Neural progenitor cell (in vitro differentiated cells): ENCODE measurements at regions not wholly inside any gene's neighbourhood (a gene's known extent, or its start where the extent isn't known, plus 50 kb on each side); places are given as distances from the start of the nearest gene placed in this dataset.

Source experiments
- DNase-seq: peaks from one replicate; pipeline ENCODE4 v3.0.0-alpha.2; 2016; ENCODE audit warnings: low spot score
- H2AFZ ChIP-seq: fragments of 200-600 bp; sonication (generic); replicated peaks from 2 replicates; pipeline ENCODE4 v1.6.1; 2016; ENCODE audit warnings: antibody characterized with exemption
- H3F3A ChIP-seq: fragments of 200-600 bp; sonication (generic); 2 replicates; pipeline ENCODE4 v1.6.1; 2016; ENCODE audit warnings: antibody characterized with exemption, low read depth
- H3K27ac ChIP-seq: fragments of 200-600 bp; sonication (generic); 2 replicates; pipeline ENCODE4 v1.5.1; 2016; ENCODE audit warnings: mild to moderate bottlenecking
- H3K27me3 ChIP-seq: fragments of 200-600 bp; sonication (generic); 2 replicates; pipeline ENCODE4 v1.6.1; 2016; ENCODE audit warnings: mild to moderate bottlenecking, moderate library complexity
- H3K36me3 ChIP-seq: fragments of 200-600 bp; sonication (generic); 2 replicates; pipeline ENCODE4 v1.5.1; 2016
- H3K4me1 ChIP-seq: fragments of 200-600 bp; sonication (generic); 2 replicates; pipeline ENCODE4 v1.6.1; 2016; ENCODE audit warnings: mixed run types
- H3K4me2 ChIP-seq: fragments of 200-600 bp; sonication (generic); 2 replicates; pipeline ENCODE4 v1.6.1; 2016
- H3K4me3 ChIP-seq: fragments of 200-600 bp; sonication (generic); 2 replicates; pipeline ENCODE4 v1.5.1; 2016
- H3K79me2 ChIP-seq: fragments of 200-600 bp; sonication (generic); 2 replicates; pipeline ENCODE4 v1.6.1; 2016; ENCODE audit warnings: low read depth
- H3K9ac ChIP-seq: fragments of 200-600 bp; sonication (generic); 2 replicates; pipeline ENCODE4 v1.6.1; 2016
- H3K9me3 ChIP-seq: fragments of 200-600 bp; sonication (generic); 2 replicates; pipeline ENCODE4 v1.5.1; 2016; ENCODE audit warnings: low read depth
- H4K20me1 ChIP-seq: fragments of 200-600 bp; sonication (generic); 2 replicates; pipeline ENCODE4 v1.6.1; 2016; ENCODE audit warnings: low read depth
- H3K27ac Mint-ChIP-seq: 3 replicates; pipeline ENCODE4 v1.8.0; 2021; ENCODE audit warnings: mixed read lengths
- H3K27me3 Mint-ChIP-seq: 2 replicates; pipeline ENCODE4 v1.8.0; 2022; ENCODE audit warnings: low read depth, mild to moderate bottlenecking, inconsistent platforms, moderate library complexity, mixed read lengths; ENCODE audit not compliant: insufficient read depth
- H3K36me3 Mint-ChIP-seq: 3 replicates; pipeline ENCODE4 v1.8.0; 2021; ENCODE audit warnings: mixed read lengths
- H3K4me1 Mint-ChIP-seq: 3 replicates; pipeline ENCODE4 v1.8.0; 2021; ENCODE audit warnings: mixed read lengths
- H3K4me3 Mint-ChIP-seq: 3 replicates; pipeline ENCODE4 v1.8.0; 2021; ENCODE audit warnings: mild to moderate bottlenecking, moderate library complexity, mixed read lengths
- H3K9me3 Mint-ChIP-seq: 3 replicates; pipeline ENCODE4 v1.8.0; 2020; ENCODE audit warnings: mixed read lengths
- EZH2 ChIP-seq: fragments of 200-600 bp; sonication (generic); IDR thresholded peaks from 2 replicates; pipeline ENCODE4 v1.6.1; 2017; ENCODE audit warnings: antibody characterized with exemption, mild to moderate bottlenecking, moderate library complexity
- EZH2phosphoT487 ChIP-seq: fragments of 200-600 bp; sonication (generic); IDR thresholded peaks from 2 replicates; pipeline ENCODE4 v1.6.1; 2017; ENCODE audit warnings: antibody characterized with exemption
- TF ChIP-seq, protein P1 (sequence below): fragments of 200-600 bp; sonication (generic); IDR thresholded peaks from 2 replicates; pipeline ENCODE4 v1.5.1; 2017; ENCODE audit warnings: antibody characterized with exemption, mild to moderate bottlenecking

DNA sequence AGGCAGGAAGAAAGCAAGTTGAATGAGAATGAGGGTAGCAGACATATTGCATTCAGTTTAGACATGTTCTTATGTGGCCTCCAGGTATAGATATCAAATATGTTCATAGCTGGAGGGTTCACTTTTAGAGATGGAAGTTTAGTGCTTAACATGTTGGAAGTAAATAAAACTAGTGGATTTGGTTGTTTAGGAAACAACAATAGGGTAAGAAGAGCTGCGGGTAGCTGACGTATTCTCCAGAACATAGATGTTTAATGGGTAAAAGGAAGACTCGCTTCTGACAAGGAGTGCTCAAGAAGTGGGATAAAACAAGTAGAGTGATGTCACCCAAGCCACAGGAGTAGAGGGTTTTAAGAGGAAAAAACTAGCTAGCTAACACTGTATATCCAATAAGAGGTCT lies 128.4 kb upstream of the COL21A1 start:
- TF ChIP-seq, protein P1, sequence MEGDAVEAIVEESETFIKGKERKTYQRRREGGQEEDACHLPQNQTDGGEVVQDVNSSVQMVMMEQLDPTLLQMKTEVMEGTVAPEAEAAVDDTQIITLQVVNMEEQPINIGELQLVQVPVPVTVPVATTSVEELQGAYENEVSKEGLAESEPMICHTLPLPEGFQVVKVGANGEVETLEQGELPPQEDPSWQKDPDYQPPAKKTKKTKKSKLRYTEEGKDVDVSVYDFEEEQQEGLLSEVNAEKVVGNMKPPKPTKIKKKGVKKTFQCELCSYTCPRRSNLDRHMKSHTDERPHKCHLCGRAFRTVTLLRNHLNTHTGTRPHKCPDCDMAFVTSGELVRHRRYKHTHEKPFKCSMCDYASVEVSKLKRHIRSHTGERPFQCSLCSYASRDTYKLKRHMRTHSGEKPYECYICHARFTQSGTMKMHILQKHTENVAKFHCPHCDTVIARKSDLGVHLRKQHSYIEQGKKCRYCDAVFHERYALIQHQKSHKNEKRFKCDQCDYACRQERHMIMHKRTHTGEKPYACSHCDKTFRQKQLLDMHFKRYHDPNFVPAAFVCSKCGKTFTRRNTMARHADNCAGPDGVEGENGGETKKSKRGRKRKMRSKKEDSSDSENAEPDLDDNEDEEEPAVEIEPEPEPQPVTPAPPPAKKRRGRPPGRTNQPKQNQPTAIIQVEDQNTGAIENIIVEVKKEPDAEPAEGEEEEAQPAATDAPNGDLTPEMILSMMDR, result no peak
- TF ChIP-seq EZH2, result no peak
- TF ChIP-seq EZH2phosphoT487, result no peak
- H3F3A ChIP-seq, result no peaks in the 10 kb centered on the region
- Mint-ChIP-seq H3K36me3 (no peaks in the 10 kb centered on the region), H3K27ac (no peak overlapping the region), H3K4me1 (no peaks in the 10 kb centered on the region), H3K4me3 (no peak overlapping the region), H3K9me3 (no peaks in the 10 kb centered on the region), H3K27me3 (no peaks in the 10 kb centered on the region)
- H4K20me1 ChIP-seq, result no peaks in the 10 kb centered on the region
- DNase-seq, result no peak
- no peak overlapping the region for H3K9ac ChIP-seq
- H3K79me2 ChIP-seq, result no peaks in the 10 kb centered on the region
- no peak overlapping the region for H3K4me3 ChIP-seq
- no peak overlapping the region for H3K27ac ChIP-seq
- H3K27me3 ChIP-seq, result no peaks in the 10 kb centered on the region
- H3K9me3 ChIP-seq, result no peaks in the 10 kb centered on the region
- no peaks in the 10 kb centered on the region for H3K4me1 ChIP-seq
- no peak overlapping the region for H3K4me2 ChIP-seq
- no peaks in the 10 kb centered on the region for H3K36me3 ChIP-seq
- no peak overlapping the region for H2AFZ ChIP-seq

DNA sequence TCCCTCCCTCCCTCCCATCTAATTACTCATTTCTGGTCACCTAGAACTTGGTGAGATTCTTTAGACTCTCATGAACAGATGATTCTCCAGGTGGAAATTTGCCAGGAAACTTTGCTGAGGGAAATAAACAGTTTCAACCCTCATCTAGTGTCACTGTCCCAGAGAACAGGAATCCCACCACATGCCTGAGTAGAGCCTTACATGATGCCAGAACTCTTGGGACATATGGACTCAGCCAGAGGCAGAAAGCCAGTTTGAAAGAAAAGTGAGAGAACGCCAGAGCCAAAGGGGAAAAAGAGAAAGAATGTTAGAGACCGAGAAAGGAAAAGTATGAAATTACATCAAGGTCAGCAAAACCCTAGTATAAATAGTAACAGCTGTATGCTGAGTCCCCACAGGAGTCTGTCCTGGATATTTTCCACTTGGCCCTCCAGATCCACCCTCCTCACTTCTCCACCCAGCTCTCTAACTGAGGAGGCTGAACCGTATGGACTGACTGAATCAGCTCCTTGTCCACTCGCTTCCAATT lies 127.5 kb upstream of the COL21A1 start:
- DNase-seq, result no peak
- no peaks in the 10 kb centered on the region for H3K4me1 ChIP-seq
- H3K4me2 ChIP-seq, result no peak overlapping the region
- H3K79me2 ChIP-seq, result no peaks in the 10 kb centered on the region
- no peak overlapping the region for H3K4me3 ChIP-seq
- H3K9ac ChIP-seq, result no peak overlapping the region
- no peaks in the 10 kb centered on the region for H3K27me3 ChIP-seq
- Mint-ChIP-seq H3K9me3 (no peaks in the 10 kb centered on the region), H3K27me3 (no peaks in the 10 kb centered on the region), H3K4me1 (peaks cover 5% of the 10 kb centered on the region), H3K4me3 (no peak overlapping the region), H3K36me3 (no peaks in the 10 kb centered on the region), H3K27ac (no peak overlapping the region)
- H2AFZ ChIP-seq, result no peak overlapping the region
- no peak overlapping the region for H3K27ac ChIP-seq
- TF ChIP-seq EZH2, result no peak
- no peak for TF ChIP-seq EZH2phosphoT487
- TF ChIP-seq, protein P1, result no peak
- H3F3A ChIP-seq, result no peaks in the 10 kb centered on the region
- H3K9me3 ChIP-seq, result no peaks in the 10 kb centered on the region
- no peaks in the 10 kb centered on the region for H4K20me1 ChIP-seq
- no peaks in the 10 kb centered on the region for H3K36me3 ChIP-seq

DNA sequence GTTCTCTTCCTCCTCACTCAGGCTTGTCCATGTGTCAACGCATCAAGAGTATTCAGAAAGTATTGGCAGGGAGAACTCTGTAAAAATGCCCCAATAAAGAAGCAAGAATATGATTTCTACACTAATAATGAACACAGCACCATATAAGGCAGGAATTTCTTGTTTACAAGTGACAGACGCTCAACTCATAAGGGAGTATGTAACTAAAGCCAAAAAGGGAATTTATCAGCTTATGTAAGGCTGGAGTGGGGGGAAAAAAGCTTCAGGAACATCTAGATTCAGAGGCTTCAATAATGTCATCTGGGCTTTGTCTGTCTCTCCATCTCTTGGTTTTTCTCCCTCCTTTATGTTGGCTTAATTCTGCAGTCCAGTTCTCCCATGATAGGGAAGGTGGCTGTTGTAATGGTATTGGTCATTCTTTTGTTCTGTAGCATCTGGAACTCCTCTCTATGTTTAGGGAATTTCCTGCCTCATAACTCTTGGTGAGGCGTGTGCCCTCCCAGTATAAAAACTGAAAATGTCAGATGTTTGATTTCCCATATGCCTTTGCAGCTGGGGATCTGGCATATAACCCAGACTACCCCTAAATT lies 125.1 kb upstream of the COL21A1 start:
- Histone ChIP-seq H3K36me3 (no peaks in the 10 kb centered on the region), H3F3A (no peaks in the 10 kb centered on the region), H4K20me1 (no peaks in the 10 kb centered on the region), H2AFZ (no peak overlapping the region), H3K27ac (no peak overlapping the region), H3K9ac (no peak overlapping the region), H3K4me3 (no peak overlapping the region), H3K79me2 (no peaks in the 10 kb centered on the region), H3K4me2 (no peak overlapping the region), H3K4me1 (peaks cover under 1% of the 10 kb centered on the region), H3K27me3 (no peaks in the 10 kb centered on the region), H3K9me3 (no peaks in the 10 kb centered on the region)
- H3K27me3 Mint-ChIP-seq, result no peaks in the 10 kb centered on the region
- H3K27ac Mint-ChIP-seq, result no peak overlapping the region
- no peaks in the 10 kb centered on the region for H3K9me3 Mint-ChIP-seq
- DNase-seq, result no peak
- TF ChIP-seq EZH2 (no peak), EZH2phosphoT487 (no peak)
- TF ChIP-seq, protein P1, result no peak
- H3K4me3 Mint-ChIP-seq, result no peak overlapping the region
- H3K36me3 Mint-ChIP-seq, result no peaks in the 10 kb centered on the region
- H3K4me1 Mint-ChIP-seq, result peaks cover 7% of the 10 kb centered on the region
